HG03378 (cell line): ENCODE measurements at regions not wholly inside any gene's neighbourhood (a gene's known extent, or its start where the extent isn't known, plus 50 kb on each side); places are given as distances from the start of the nearest gene placed in this dataset.
"Not testable (repeated sequence)": the region's sequence is repeated elsewhere in the genome, so short reads cannot be mapped to it uniquely, and the experiment has no call there.

Source experiments
- ATAC-seq: cut with Tn5 transposase; IDR thresholded peaks from one replicate; pipeline ENCODE4 v1.9.1; 2021; ENCODE audit warnings: mild to moderate bottlenecking, moderate library complexity; ENCODE audit not compliant: unreplicated experiment

DNA sequence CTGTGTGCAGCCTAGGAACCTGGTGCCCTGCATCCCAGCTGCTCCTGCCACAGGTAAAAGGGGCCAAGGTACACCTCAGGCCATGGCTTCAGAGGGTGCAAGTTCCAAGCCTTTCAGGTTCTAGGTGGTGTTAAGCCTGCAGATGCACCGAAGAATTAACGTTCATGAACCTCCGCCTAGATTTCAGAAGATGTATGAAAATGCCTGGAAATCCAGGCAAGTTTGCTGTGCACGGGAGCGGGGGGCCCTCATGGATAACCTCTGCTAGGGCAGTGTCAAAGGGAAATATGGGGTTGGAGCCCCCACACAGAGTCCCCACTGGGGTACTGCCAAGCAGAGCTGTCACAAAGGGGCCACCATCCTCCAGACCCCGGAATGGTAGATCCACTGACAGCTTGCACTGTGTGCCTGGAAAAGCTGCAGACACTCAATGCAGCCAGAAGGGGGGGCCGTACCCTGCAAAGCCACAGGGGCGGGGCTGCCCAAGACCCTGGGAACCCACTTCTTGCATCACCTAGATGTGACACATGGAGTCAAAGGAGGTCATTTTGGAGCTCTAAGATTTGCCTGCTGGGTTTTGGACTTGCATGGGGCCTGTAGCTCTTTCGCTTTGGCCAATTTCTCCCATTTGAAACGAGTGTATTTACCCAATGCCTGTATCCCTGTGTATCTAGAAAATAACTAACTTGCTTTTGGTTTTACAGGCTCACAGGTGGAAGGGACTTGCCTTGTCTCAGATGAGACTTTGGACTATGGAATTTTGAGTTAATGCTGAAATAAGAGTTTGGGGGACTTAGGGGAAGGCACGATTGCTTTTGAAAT is 145.2 kb upstream of the C1QTNF3 start:
- not testable (repeated sequence) for ATAC-seq

DNA sequence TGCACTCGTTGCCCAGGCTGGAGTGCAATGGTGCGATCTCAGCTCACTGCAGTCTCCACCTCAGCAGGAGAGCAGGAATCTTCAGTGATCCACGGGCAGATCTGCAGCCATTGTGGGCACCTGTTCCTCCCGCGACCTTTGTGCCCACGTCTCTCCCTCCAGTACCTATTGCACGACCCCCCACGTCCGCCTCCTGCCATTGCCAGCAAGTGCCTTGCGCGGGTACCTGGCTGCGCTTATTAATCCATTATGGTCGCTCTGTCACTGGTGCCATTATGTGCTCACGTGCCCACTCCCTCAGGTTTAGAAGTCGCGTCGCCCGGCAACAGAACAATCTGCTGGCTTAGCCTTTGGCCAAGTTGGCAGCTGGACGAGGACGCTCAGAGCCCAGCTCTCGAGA is 146.2 kb upstream of the C1QTNF3 start:
- ATAC-seq = not testable (repeated sequence)

DNA sequence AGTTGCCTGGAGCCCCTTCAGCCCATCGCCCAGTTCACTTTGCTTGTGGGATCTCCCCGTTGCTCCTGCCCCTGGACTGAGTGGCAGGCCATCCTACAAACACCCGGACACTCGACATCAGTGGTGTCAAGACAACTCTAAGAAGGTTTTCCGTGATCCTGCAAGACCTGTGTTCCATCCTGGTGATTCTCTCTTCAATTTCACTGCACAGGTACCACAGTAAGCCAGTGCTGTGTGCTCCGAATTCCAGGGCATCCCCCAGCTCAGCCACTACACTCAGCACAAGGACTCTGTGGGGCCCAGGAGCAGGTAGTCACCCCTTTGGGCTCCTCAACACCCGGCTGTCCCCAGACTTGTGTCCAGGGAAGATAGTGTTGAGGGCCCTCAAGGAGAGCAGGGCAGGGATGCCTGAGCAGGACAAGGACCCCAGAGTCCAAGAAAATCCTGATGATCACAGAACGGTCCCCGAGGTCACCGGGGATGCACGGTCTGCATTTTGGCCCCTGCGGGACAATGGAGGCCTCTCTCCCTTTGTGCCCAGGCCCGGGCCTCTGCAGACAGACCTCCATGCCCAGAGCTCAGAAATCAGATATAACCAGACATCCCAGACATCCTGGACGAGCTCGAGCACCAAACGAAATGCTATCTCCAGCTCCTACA is 146.9 kb upstream of the C1QTNF3 start:
- not testable (repeated sequence) for ATAC-seq

DNA sequence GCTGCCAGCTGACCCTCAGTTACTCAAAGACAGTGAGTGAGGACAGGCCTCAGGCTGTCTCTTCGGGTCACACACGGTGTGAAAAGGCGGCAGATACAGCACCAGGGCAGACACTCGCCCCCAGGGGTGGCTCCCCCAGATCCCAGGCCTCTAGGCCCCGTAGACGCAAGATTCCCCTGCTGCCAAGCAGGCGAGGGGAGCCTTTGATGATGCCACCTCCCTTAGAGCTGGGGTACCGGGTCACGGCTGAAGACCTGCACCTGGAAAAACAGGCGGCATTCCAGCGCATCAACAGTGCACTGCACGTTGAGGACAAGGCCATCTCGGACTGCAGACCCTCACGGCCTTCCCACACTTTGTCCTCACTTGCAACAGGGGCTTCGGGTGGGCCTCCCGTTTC is 147.5 kb upstream of the C1QTNF3 start:
- ATAC-seq = not testable (repeated sequence)

DNA sequence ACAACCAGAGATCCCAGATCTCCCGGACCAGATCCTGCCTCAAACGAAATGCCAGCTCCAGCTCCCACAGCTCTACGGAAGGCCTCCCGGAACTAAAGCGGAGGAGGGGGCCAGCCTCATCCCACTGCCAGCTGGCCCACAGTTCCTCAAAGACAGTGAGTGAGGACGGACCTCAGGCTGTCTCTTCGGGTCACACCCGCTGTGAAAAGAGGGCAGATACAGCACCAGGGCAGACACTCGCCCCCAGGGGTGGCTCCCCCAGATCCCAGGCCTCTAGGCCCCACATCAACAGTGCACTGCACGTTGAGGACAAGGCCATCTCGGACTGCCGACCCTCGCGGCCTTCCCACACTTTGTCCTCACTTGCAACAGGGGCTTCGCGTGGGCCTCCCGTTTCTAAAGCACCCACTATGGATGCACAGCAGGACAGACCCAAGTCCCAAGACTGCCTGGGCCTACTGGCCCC is 148.3 kb upstream of the C1QTNF3 start:
- not testable (repeated sequence) for ATAC-seq

DNA sequence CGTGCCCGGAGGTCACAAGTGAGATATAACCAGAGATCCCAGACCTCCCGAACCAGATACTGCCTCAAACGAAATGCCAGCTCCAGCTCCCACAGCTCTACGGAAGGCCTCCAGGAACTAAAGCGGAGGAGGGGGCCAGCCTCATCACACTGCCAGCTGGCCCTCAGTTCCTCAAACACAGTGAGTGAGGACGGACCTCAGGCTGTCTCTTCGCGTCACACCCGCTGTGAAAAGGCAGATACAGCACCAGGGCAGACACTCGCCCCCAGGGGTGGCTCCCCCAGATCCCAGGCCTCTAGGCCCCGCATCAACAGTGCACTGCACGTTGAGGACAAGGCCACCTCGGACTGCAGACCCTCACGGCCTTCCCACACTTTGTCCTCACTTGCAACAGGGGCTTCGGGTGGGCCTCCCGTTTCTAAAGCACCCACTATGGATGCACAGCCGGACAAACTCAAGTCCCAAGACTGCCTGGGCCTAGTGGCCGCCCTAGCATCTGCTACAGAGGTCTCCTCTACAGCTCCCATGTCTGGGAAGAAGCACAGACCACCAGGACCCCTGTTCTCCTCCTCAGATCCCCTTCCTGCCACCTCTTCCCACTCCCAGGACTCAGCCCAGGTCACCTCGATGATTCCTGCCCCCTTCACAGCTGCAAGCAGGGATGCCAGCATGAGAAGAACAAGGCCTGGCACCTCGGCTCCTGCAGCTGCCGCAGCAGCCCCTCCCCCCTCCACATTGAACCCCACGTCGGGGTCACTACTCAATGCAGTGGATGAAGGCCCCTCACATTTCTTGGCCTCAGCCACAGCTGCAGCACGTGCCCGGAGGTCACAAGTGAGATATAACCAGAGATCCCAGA is 149.3 kb upstream of the C1QTNF3 start:
- not testable (repeated sequence) for ATAC-seq

- not testable (repeated sequence) for ATAC-seq
These were observed 149.9 kb upstream of the C1QTNF3 start for GRCh38 chr5:34192923-34193262.

GRCh38 chr5:34193297-34193696 is 150.3 kb upstream of the C1QTNF3 start:
- ATAC-seq = not testable (repeated sequence)

GRCh38 chr5:34193804-34194203 is 150.8 kb upstream of the C1QTNF3 start:
- not testable (repeated sequence) for ATAC-seq

- ATAC-seq = not testable (repeated sequence)
These were observed 153.1 kb upstream of the C1QTNF3 start for GRCh38 chr5:34196091-34196490.

GRCh38 chr5:34205347-34205746 is 162.3 kb upstream of the C1QTNF3 start:
- not testable (repeated sequence) for ATAC-seq

- not testable (repeated sequence) for ATAC-seq
These were observed 174.4 kb upstream of the C1QTNF3 start for GRCh38 chr5:34217386-34217785.

DNA sequence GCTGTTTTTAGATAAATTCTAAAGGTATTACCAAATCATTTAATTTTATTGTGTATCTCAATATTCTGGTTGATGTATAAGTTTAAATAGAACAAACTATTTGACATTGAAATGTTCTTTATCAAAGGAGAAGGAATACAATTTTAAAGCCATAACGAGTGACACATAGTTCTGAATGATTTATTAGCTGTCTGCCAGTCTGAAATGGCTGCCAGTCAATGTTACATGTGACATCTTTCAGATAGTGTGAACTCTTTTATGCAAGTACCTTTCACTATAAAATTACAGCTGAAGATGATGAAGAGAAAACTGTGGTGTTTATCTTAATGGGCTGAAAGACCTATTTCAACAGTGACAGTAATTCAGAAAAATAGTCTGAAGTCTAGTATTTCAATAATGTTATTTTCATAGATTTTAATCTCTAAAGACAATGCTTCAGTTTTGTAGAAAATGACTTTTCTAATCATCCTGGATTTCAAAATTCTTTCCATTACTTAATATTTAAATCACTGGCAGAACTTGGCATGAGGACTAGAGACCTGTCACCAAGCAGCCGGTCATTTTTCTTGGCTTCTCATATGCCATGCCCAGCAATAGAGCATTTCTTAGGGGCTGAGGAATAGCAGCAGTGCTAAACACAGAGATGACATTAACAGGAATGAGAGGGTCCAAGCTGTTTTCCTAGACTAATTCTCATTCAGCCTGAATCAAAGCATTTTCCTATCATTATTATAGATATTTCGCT is 178.5 kb upstream of the C1QTNF3 start:
- ATAC-seq = not testable (repeated sequence)

GRCh38 chr5:34223158-34223557 is 180.1 kb upstream of the C1QTNF3 start:
- ATAC-seq = not testable (repeated sequence)

- not testable (repeated sequence) for ATAC-seq
These were observed 187.4 kb upstream of the C1QTNF3 start for GRCh38 chr5:34230402-34230801.

DNA sequence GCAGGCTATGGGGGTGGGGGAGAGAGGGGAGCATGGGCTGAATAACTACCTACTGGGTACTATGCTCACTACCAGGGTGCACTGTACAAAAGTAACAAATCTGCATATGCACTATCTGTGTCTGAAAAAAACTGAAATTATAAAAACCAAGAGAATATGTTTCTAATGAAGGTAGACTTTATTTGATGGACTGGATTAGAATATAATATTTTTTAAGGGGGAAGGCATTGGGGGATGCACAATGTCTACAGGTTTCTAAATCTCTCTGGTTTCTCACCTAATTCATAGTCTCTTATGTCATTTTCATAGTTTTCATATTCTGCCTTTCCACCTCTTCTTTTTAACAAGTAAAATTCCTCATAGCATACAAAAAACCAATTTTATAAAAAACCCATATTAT is 200.8 kb upstream of the C1QTNF3 start:
- not testable (repeated sequence) for ATAC-seq

DNA sequence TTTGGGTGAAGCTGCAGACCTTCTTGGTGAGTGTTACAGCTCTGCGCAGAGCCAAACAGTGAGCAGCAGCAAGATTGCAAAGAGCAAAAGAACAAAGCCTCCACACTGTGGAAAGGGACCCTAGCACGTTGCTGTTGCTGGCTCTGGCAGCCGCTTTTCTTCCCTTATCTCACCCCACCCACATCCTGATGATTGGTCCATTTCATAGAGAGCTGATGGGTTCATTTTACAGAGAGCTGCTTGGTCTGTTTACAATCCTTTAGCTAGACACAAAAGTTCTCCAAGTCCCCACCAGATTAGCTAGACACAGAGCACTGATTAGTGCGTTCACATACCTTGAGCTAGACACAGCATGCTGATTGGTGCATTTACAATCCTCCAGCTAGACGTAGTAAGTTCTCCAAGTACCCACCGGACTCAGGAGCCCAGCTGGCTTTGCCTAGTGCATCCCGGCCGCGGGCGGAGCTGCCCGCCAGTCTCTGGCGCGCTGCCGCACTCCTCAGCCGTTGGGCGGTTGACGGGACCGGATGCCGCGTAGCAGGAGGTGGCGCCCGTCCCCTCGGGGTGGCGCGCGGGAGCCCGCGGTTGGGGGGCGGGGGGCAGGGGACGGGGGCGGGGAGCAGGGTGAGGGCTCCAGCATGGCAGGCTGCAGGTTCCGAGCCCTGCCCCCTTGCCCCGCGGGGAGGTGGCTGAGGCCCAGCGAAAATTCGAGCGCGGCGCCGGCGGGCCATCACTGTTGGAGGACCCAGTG is 201.4 kb upstream of the C1QTNF3 start:
- ATAC-seq = not testable (repeated sequence)

DNA sequence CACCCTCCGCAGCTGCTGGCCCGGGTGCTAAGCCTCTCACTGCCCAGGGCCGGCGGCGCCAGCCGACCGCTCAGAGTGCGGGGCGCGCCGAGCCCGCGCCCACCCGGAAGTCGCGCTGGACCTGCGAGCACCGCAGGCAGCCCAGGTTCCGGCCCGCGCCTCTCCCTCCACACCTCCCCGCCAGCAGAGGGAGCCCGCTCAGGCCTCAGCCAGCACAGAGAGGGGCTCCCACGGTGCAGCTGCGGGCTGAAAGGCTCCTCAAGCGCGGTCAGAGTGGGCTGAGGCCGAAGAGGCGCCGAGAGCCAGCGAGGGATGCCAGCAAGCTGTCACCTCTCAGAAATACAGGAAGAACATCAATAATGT is 202.0 kb upstream of the C1QTNF3 start:
- ATAC-seq = not testable (repeated sequence)

DNA sequence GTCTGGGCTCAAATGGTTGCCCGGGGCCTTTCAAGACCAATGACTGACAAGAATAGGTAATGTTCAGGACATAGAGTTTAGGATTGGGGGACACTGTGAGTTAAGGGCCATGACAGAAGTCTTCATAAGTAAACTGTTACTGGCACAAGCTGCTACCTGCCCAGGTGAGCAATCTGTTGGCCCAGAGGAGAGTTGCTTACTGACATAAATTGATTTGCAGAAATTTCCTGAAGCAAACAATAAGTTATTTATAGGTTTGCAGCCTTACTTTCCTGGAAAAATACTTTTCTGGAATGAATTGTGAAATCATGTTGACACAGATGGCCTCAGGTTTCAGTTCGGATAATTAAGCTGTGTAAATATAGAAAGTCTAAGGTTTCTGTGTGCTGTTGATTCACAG is 202.8 kb upstream of the C1QTNF3 start:
- not testable (repeated sequence) for ATAC-seq

DNA sequence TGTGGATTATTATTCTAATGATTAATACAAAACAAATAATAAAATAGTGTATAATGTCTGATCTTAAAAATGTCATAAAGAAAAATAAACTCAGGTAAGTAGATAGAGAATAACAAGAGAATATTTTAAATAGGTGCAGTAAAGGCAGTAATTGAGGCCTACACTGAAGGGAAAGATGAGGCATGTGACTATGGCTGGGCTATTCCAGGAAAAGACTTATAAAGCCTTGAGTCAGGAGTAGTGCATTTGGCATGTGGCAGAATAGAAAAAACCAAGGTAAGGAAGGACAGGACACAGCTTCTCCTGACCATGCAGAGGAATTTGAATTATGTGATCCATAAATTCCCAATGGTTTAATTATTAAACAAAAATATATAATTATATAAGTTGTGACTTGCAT is 215.6 kb upstream of the C1QTNF3 start:
- ATAC-seq = not testable (repeated sequence)
